HL-60 (cell line): ENCODE measurements at regions not wholly inside any gene's neighbourhood (a gene's known extent, or its start where the extent isn't known, plus 50 kb on each side); places are given as distances from the start of the nearest gene placed in this dataset.

ENCODE experiments used
- DNase-seq, 2 experiments: peaks; one replicate each; pipeline ENCODE4 v3.0.0-alpha.2; 2010 to 2020; ENCODE audit warnings: low read depth in 1 of 2, low spot score in 1 of 2
- H3K27ac ChIP-seq: fragments of 250-450 bp; sonication (Bioruptor Pico); replicated peaks from 2 replicates; pipeline ENCODE4 v1.5.1; 2020; ENCODE audit warnings: mild to moderate bottlenecking, moderate library complexity
- H3K27me3 ChIP-seq: fragments of 250-450 bp; sonication (Bioruptor Pico); 2 replicates; pipeline ENCODE4 v1.5.1; 2021; ENCODE audit warnings: mild to moderate bottlenecking, moderate library complexity; ENCODE audit not compliant: insufficient read depth, poor library complexity, severe bottlenecking
- H3K4me3 ChIP-seq: replicated peaks from 2 replicates; pipeline ENCODE4 v1.5.1; 2011; ENCODE audit warnings: mild to moderate bottlenecking, control low read depth, low read length; ENCODE audit not compliant: insufficient read depth
- GABPA ChIP-seq: IDR thresholded peaks from 2 replicates; pipeline ENCODE4 v1.6.1; 2012; ENCODE audit warnings: low read depth
- POLR2AphosphoS5 ChIP-seq: IDR thresholded peaks from 2 replicates; pipeline ENCODE4 v1.6.1; 2012; ENCODE audit warnings: low read depth
- SPI1 ChIP-seq: IDR thresholded peaks from 2 replicates; pipeline ENCODE4 v1.6.1; 2012; ENCODE audit warnings: low read depth, mild to moderate bottlenecking, borderline replicate concordance
- TF ChIP-seq, protein P1 (sequence below): IDR thresholded peaks from one replicate; pipeline ENCODE4 v1.5.1; 2011; ENCODE audit warnings: low read length, control low read depth, inconsistent platforms; ENCODE audit not compliant: insufficient read depth
- TF ChIP-seq, protein P2 (sequence below): IDR thresholded peaks from 2 replicates; pipeline ENCODE4 v1.6.1; 2012; ENCODE audit warnings: low read depth; ENCODE audit not compliant: insufficient replicate concordance

DNA sequence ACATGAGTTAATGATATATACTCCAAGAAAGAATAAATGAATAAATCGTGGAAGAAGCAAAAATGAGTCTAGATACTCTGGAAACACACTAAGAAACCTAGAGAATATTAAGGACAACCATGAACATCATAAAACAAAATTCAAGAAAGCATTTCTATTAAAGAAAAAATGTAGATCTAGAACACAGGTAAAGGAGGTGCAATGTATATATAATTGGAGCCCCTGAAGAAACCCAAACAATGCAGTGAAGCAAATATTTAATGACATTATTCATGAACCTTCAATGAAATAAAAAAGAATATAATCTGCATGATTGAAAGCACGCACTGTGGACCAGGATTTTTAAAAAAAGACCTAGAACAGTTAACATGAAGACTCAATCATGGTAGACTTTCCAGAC lies 150.1 kb downstream of the ATPSCKMT start:
- H3K4me3 ChIP-seq: no peak overlapping the region
- no peaks in the 10 kb centered on the region for H3K27me3 ChIP-seq
- H3K27ac ChIP-seq: no peak overlapping the region
- TF ChIP-seq, protein P1, sequence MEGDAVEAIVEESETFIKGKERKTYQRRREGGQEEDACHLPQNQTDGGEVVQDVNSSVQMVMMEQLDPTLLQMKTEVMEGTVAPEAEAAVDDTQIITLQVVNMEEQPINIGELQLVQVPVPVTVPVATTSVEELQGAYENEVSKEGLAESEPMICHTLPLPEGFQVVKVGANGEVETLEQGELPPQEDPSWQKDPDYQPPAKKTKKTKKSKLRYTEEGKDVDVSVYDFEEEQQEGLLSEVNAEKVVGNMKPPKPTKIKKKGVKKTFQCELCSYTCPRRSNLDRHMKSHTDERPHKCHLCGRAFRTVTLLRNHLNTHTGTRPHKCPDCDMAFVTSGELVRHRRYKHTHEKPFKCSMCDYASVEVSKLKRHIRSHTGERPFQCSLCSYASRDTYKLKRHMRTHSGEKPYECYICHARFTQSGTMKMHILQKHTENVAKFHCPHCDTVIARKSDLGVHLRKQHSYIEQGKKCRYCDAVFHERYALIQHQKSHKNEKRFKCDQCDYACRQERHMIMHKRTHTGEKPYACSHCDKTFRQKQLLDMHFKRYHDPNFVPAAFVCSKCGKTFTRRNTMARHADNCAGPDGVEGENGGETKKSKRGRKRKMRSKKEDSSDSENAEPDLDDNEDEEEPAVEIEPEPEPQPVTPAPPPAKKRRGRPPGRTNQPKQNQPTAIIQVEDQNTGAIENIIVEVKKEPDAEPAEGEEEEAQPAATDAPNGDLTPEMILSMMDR: no peak
- TF ChIP-seq, protein P2, sequence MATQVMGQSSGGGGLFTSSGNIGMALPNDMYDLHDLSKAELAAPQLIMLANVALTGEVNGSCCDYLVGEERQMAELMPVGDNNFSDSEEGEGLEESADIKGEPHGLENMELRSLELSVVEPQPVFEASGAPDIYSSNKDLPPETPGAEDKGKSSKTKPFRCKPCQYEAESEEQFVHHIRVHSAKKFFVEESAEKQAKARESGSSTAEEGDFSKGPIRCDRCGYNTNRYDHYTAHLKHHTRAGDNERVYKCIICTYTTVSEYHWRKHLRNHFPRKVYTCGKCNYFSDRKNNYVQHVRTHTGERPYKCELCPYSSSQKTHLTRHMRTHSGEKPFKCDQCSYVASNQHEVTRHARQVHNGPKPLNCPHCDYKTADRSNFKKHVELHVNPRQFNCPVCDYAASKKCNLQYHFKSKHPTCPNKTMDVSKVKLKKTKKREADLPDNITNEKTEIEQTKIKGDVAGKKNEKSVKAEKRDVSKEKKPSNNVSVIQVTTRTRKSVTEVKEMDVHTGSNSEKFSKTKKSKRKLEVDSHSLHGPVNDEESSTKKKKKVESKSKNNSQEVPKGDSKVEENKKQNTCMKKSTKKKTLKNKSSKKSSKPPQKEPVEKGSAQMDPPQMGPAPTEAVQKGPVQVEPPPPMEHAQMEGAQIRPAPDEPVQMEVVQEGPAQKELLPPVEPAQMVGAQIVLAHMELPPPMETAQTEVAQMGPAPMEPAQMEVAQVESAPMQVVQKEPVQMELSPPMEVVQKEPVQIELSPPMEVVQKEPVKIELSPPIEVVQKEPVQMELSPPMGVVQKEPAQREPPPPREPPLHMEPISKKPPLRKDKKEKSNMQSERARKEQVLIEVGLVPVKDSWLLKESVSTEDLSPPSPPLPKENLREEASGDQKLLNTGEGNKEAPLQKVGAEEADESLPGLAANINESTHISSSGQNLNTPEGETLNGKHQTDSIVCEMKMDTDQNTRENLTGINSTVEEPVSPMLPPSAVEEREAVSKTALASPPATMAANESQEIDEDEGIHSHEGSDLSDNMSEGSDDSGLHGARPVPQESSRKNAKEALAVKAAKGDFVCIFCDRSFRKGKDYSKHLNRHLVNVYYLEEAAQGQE: no peak
- TF ChIP-seq POLR2AphosphoS5: no peak
- no peak for DNase-seq

DNA sequence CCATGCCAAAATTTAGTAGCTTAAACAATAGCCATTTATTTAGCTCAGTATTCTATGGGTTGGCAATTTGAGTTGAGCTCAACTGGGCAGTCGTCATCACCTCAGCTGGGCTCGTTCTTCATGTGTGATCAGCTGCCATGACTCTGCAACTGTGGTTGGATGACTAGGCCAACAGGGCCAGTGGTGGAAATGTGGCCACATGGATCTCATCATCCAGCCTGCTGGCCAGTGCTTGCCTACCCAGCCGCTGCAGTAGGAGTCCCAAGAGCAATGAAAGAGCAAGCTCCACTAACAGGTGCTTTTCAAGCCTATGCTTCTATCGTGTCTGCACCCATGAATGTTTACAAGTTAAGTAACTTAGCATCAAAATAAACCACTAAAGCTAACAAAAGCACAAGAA lies 158.0 kb downstream of the ATPSCKMT start:
- DNase-seq: no peak

DNA sequence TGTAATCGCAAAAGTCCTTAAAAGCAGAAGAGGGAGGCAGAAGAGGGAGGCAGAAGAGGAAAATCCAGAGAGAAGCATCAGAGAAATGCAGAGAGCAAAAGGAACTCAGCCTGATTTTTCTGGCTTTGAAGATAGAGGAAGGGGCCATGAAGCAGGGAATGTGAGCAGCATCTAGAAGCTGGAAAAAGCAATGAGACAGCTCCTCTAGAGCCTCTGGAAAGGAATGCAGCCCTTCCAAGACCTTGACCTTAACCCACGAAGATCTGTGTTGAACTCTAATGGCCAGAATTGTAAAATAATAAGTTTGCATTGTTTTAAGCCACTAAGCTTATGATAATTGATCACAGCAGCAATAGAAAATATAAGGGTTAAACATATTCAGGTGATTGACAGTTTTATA lies 159.6 kb downstream of the ATPSCKMT start:
- DNase-seq: no peak
- Histone ChIP-seq H3K4me3 (no peak overlapping the region), H3K27ac (no peak overlapping the region), H3K27me3 (no peaks in the 10 kb centered on the region)
- TF ChIP-seq GABPA: no peak

More for the DNA sequence above, 158.0 kb downstream of the ATPSCKMT start:
- Histone ChIP-seq H3K27me3 (no peaks in the 10 kb centered on the region), H3K27ac (no peak overlapping the region), H3K4me3 (no peak overlapping the region)
- TF ChIP-seq, protein P1: no peak
- TF ChIP-seq POLR2AphosphoS5: no peak
- TF ChIP-seq GABPA: no peak
- TF ChIP-seq, protein P2: no peak
- no peak for TF ChIP-seq SPI1

DNA sequence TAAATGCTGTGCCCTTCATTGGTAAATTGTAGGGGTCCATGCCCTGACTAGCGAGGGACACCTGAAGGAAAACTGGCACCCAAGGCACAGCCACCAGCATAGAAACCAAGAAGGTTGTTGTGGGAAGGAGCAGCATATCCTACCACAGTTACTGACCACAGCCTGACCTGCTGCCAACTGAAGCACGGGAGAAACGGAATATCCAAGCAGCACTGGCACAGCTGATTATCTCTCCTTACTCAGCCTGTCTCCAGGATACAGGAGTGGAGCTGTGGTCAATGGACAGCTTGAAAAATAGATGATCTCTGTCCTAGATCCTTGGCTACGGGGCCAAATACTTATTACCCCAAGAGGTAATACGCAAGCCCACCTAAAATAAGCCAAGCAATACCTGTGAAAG lies 164.5 kb downstream of the ATPSCKMT start:
- H3K27ac ChIP-seq: no peak overlapping the region
- H3K27me3 ChIP-seq: no peaks in the 10 kb centered on the region
- DNase-seq: no peak
- no peak for TF ChIP-seq GABPA
- TF ChIP-seq POLR2AphosphoS5: no peak
- TF ChIP-seq, protein P2: no peak
- TF ChIP-seq, protein P1: no peak
- TF ChIP-seq SPI1: no peak
- no peak overlapping the region for H3K4me3 ChIP-seq
